SK-N-MC (cell line): ENCODE measurements at regions not wholly inside any gene's neighbourhood (a gene's known extent, or its start where the extent isn't known, plus 50 kb on each side); places are given as distances from the start of the nearest gene placed in this dataset.

ENCODE experiments used
- DNase-seq: peaks from one replicate; pipeline ENCODE4 v3.0.0-alpha.2; 2011; ENCODE audit warnings: low read depth, low spot score
- H3K27ac ChIP-seq: fragments of 200-600 bp; sonication (generic); 2 replicates; pipeline ENCODE4 v1.5.1; 2016; ENCODE audit warnings: mixed run types
- H3K36me3 ChIP-seq: fragments of 200-600 bp; sonication (generic); 2 replicates; pipeline ENCODE4 v1.6.1; 2017; ENCODE audit warnings: antibody characterized with exemption, low read length, mixed read lengths; ENCODE audit not compliant: insufficient read depth
- H3K4me3 ChIP-seq: fragments of 200-600 bp; sonication (generic); 2 replicates; pipeline ENCODE4 v1.5.1; 2016
- H3K9ac ChIP-seq: fragments of 200-600 bp; sonication (generic); 2 replicates; pipeline ENCODE4 v1.8.0; 2017; ENCODE audit warnings: mixed run types, mixed read lengths; ENCODE audit not compliant: insufficient read length
- H3K9me3 ChIP-seq: fragments of 200-600 bp; sonication (generic); 2 replicates; pipeline ENCODE4 v1.6.1; 2017; ENCODE audit warnings: low read depth, mild to moderate bottlenecking, antibody characterized with exemption, low read length, moderate library complexity, mixed read lengths
- EZH2 ChIP-seq: fragments of 200-600 bp; sonication (generic); IDR thresholded peaks from one replicate; pipeline ENCODE4 v1.6.1; 2017; ENCODE audit warnings: antibody characterized with exemption
- FOXP2 ChIP-seq: optimal IDR thresholded peaks from 2 replicates; pipeline ENCODE3; 2011; ENCODE audit warnings: mild to moderate bottlenecking, moderate library complexity; ENCODE audit not compliant: insufficient read depth; ENCODE audit errors: extremely low read length, control extremely low read depth
- POLR2AphosphoS5 ChIP-seq: IDR thresholded peaks from 2 replicates; pipeline ENCODE4 v1.6.1; 2012; ENCODE audit warnings: mild to moderate bottlenecking, low read depth, low read length, borderline replicate concordance

DNA sequence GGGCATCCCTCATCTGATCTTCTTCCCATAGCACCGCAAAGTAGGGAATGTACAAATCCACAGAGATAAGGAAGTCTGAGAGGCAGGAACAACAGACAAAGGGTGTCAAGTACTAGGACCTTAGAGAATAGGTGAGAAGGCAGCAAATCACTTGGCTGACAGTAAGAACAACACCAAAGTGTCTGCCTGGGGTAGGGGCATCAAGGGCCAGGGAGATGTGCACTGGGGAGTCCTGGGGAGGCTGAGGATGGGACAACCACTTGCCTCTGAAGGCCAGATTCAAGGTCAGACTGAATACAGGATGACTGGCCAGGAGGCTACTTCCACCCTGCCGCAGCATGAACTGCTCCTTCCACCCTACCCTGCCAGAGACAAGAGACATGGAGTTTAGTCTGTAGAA is 1040.8 kb downstream of the BCL11B start:
- TF ChIP-seq POLR2AphosphoS5 (no peak), EZH2 (no peak), FOXP2 (no peak)
- Histone ChIP-seq H3K27ac (no peak overlapping the region), H3K4me3 (no peak overlapping the region), H3K9me3 (no peaks in the 10 kb centered on the region), H3K36me3 (no peaks in the 10 kb centered on the region), H3K9ac (no peak overlapping the region)
- no peak for DNase-seq

DNA sequence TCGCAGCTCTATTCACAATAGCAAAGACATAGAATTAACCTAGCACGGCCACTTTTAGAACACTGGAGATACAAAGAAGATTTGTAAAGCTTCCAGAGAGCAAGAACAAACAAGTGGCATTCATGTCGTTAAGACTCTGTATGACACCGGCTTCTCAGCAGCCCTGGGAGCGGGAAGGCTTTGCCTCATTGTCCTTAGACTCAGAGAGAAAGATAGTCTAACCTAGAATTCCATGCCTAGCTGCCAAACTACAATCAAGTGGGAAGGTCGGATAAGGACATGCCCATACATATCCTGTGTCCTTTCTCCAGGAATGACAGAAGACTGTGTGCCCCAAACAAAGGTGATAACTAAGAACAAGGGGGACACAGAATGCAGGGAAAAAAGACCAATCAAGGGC is 1038.3 kb downstream of the BCL11B start:
- Histone ChIP-seq H3K27ac (no peak overlapping the region), H3K36me3 (no peaks in the 10 kb centered on the region), H3K9ac (no peak overlapping the region), H3K9me3 (no peaks in the 10 kb centered on the region), H3K4me3 (no peak overlapping the region)
- no peak for DNase-seq
- no peak for TF ChIP-seq FOXP2
- TF ChIP-seq POLR2AphosphoS5, result no peak
- TF ChIP-seq EZH2, result no peak

DNA sequence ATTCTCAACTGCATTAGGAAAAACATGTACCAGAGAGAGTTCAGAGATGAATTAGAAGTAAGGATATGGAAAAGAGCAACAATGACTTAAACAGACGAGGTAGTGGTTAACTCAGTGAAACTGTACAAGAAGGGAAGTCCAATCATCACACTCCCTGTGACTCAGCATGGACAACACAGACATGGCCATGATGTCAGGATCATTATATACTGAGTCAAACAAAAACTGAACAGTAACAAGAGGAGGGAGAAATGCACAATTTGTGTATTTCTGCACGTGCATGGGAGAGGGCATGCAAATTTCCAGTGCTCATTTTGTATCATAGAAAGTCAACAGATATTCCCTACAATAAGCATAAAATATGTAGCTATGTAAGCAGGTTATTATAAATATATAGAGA is 1037.8 kb downstream of the BCL11B start:
- Histone ChIP-seq H3K27ac (no peak overlapping the region), H3K9ac (no peak overlapping the region), H3K36me3 (no peaks in the 10 kb centered on the region), H3K4me3 (no peak overlapping the region), H3K9me3 (no peaks in the 10 kb centered on the region)
- DNase-seq, result no peak
- TF ChIP-seq EZH2, result no peak
- TF ChIP-seq FOXP2, result no peak
- no peak for TF ChIP-seq POLR2AphosphoS5

DNA sequence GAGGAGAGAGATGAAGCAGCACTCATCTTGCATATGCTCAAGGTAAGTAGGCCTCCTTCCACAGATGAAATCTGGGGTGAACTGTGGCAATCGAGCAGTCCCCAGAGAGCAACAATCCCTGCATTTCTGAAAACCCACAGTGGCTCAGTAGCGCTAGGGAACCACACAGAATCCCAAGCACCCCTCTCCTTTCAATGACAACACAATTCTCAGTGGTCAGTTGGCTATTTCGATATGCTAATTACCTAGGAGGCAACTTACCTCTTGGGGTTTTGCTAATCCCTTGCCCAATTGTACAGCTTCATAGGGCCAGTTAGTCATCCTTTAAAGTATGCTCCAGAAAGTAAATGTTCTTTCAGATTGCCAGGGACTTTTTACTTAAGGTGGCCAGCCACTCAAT is 1035.7 kb downstream of the BCL11B start:
- TF ChIP-seq EZH2, result no peak
- TF ChIP-seq POLR2AphosphoS5, result no peak
- no peak for TF ChIP-seq FOXP2
- Histone ChIP-seq H3K27ac (no peak overlapping the region), H3K36me3 (no peaks in the 10 kb centered on the region), H3K4me3 (no peak overlapping the region), H3K9me3 (no peaks in the 10 kb centered on the region), H3K9ac (no peak overlapping the region)
- no peak for DNase-seq

DNA sequence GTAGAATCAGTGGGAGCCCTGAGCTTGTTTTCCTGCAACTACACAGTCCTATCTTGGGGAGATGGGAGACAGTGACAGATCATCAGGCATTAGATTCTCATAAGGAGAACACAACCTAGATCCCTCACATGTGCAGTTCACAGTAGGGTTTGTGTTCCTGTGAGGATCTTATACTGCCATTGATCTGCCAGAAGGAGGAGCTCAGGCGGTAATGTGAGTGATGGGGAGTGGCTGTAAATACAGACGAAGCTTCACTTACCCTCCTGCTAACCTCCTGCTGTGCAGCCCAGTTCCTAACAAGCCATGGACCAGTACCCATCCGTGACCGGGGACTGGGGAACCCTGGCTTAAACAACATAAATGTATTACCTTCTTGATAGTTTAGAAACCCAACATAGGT is 1034.1 kb downstream of the BCL11B start:
- no peaks in the 10 kb centered on the region for H3K36me3 ChIP-seq
- H3K9me3 ChIP-seq, result no peaks in the 10 kb centered on the region
- no peak overlapping the region for H3K27ac ChIP-seq
- TF ChIP-seq POLR2AphosphoS5, result no peak
- TF ChIP-seq FOXP2, result no peak
- TF ChIP-seq EZH2, result no peak
- H3K9ac ChIP-seq, result no peak overlapping the region
- no peak for DNase-seq
- no peak overlapping the region for H3K4me3 ChIP-seq

DNA sequence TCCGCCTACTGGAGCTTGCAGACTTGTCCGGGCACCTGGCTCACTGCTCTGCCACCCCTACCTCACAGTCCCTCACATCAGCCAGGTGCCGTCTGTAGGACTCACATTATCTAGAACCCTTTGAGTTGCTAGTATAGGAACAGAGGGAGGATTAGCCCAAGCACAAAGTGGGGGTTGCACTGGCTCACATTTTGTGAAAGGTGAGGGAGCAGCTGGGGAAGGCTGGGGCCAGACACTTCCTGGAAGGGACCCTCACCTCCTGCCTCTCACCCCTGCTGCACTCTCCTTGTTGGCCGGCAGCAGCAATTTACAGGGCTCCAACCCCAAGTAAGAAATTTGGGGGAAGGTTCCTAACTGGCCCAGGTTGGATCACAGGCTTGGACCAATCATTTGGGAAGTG is 1031.6 kb downstream of the BCL11B start:
- Histone ChIP-seq H3K4me3 (no peak overlapping the region), H3K9me3 (no peaks in the 10 kb centered on the region), H3K27ac (no peak overlapping the region), H3K36me3 (no peaks in the 10 kb centered on the region), H3K9ac (no peak overlapping the region)
- no peak for DNase-seq
- TF ChIP-seq POLR2AphosphoS5, result no peak
- TF ChIP-seq FOXP2, result no peak
- no peak for TF ChIP-seq EZH2

DNA sequence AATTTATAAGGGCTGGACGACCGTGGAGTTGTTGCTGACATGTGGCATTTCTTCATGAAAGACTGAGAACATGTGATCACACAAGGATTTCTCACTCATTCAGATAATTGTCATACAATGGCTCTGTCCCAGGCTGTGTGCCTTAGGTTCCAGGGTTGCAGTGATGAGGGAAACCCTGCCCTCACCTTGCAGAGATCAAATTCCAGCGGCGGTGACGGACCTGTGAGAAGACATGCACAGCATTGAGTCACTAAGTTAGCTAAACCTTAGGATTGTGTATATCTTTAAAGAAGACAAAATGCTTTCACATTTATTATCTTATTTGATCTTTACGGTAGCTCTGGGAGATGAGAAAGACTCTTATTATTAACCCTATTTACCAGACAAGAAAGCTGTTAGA is 1029.1 kb downstream of the BCL11B start:
- H3K27ac ChIP-seq, result no peak overlapping the region
- no peak overlapping the region for H3K4me3 ChIP-seq
- TF ChIP-seq EZH2 (no peak), FOXP2 (no peak), POLR2AphosphoS5 (no peak)
- H3K9me3 ChIP-seq, result no peaks in the 10 kb centered on the region
- DNase-seq, result no peak
- H3K9ac ChIP-seq, result no peak overlapping the region
- H3K36me3 ChIP-seq, result no peaks in the 10 kb centered on the region

DNA sequence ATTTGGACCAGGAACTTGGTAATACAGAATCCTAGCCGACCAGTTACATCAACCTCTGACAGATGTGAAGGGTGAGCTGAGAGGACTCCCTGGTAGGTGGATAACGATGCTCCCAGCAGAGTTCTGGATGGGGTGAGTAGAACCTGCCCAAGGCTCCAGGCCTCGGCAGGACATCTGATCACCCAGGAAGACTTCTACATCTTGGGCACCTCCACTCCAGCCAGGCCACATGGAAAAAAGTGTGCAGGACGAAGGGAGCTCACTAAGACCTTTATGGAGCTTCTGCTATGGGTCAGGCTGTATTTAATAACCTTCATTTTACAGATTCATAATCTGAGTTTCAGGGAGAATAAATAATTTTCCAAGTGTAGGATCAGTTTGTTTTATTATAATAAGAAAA is 1028.7 kb downstream of the BCL11B start:
- H3K9ac ChIP-seq, result no peak overlapping the region
- H3K27ac ChIP-seq, result no peak overlapping the region
- no peak overlapping the region for H3K4me3 ChIP-seq
- TF ChIP-seq FOXP2 (no peak), EZH2 (no peak), POLR2AphosphoS5 (no peak)
- no peaks in the 10 kb centered on the region for H3K36me3 ChIP-seq
- H3K9me3 ChIP-seq, result no peaks in the 10 kb centered on the region
- DNase-seq, result no peak

DNA sequence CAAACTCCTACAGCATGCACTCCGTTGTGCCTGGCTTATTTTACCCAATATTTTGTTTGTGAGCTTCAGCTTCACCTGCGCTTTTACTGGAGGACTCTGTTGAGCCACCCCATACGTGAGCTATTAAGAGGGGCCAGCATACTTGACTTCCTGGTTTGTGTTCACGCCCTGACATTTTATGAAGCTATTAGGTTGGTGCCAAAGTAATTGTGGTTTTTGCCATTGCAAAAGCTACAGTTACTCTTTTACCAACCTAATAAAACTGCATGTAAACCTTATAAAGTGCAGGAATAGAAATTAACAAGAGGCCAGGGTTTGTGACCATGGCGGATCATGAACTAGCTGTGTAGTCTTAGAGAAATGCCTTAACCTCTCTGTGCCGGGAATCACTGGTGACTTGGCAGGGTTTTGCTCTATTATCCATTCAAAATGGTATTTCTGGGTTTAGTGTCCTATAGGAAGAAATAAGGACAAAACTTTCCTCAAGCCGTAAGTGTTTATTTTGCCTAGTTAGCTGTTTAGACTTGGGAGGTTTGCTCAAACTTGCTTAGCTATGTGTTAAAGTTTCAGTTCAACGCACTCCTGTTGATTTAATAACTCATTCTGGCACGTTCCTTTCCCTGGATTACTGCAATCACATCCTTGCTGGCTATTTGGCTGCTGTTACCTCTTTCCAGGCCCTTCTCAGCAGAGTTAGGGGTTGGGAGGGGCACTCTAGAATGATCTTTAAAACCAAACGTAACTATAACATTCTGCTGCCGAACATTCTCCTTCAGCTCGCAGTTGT is 1027.6 kb downstream of the BCL11B start:
- no peaks in the 10 kb centered on the region for H3K36me3 ChIP-seq
- H3K9me3 ChIP-seq, result no peaks in the 10 kb centered on the region
- no peak overlapping the region for H3K9ac ChIP-seq
- no peak overlapping the region for H3K4me3 ChIP-seq
- TF ChIP-seq EZH2 (no peak), POLR2AphosphoS5 (no peak), FOXP2 (no peak)
- H3K27ac ChIP-seq, result no peak overlapping the region
- DNase-seq, result no peak

DNA sequence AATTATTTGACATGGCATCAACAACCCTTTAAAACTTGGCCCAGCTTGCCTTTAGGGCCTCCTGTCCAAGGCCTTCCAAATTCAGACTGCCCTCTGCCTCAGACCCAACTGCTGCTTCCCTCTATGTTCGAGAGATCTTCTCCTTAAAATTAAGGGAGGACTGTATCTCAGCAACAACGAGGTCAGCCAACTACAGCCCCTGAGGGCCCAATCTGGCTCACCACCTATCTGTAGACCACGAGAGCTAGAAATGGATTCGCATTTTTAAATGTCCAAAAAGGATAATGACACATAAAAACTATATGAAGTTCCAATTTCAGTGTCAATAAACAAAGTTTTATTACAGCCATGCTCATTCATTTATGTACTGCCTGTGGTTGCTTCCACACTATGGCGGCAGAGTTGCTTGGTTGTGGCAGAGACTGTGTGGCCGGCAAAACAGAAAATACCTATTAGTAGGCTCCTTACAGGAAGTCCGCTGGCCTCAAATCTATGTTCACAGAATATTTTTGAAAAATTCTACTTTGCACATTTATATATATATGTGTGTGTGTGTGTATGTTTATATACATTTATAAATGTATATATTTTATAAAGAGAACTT is 1026.9 kb downstream of the BCL11B start:
- no peak for DNase-seq
- Histone ChIP-seq H3K27ac (no peak overlapping the region), H3K9ac (no peak overlapping the region), H3K36me3 (no peaks in the 10 kb centered on the region), H3K9me3 (no peaks in the 10 kb centered on the region), H3K4me3 (no peak overlapping the region)
- TF ChIP-seq EZH2, result no peak
- TF ChIP-seq FOXP2, result no peak
- no peak for TF ChIP-seq POLR2AphosphoS5
